SU-DHL-6 (cell line): ENCODE measurements at regions not wholly inside any gene's neighbourhood (a gene's known extent, or its start where the extent isn't known, plus 50 kb on each side); places are given as distances from the start of the nearest gene placed in this dataset.

ENCODE experiments used
- H2AFZ ChIP-seq: fragments of 200-600 bp; sonication (generic); 2 replicates; pipeline ENCODE4 v1.6.1; 2014; ENCODE audit warnings: low read depth, mild to moderate bottlenecking, moderate library complexity, mixed read lengths, antibody characterized with exemption, low read length; ENCODE audit not compliant: severe bottlenecking
- H3F3A ChIP-seq: fragments of 200-600 bp; shearing (Covaris generic); 2 replicates; pipeline ENCODE4 v1.6.0; 2016; ENCODE audit warnings: antibody characterized with exemption, mild to moderate bottlenecking; ENCODE audit not compliant: insufficient read depth
- H3K27ac ChIP-seq: fragments of 200-600 bp; sonication (generic); 2 replicates; pipeline ENCODE4 v1.5.1; 2016; ENCODE audit warnings: low read depth, mild to moderate bottlenecking, low read length, moderate library complexity, mixed read lengths
- H3K27me3 ChIP-seq: fragments of 200-600 bp; sonication (generic), shearing (Covaris generic); 2 replicates; pipeline ENCODE4 v1.6.0; 2014; ENCODE audit warnings: mild to moderate bottlenecking, low read length
- H3K36me3 ChIP-seq: fragments of 200-600 bp; sonication (generic); 2 replicates; pipeline ENCODE4 v1.6.1; 2014; ENCODE audit warnings: mild to moderate bottlenecking, low read length, mixed read lengths
- H3K4me2 ChIP-seq: fragments of 300-600, 200-600 bp; shearing (Covaris generic), sonication (generic); 2 replicates; pipeline ENCODE4 v1.6.0; 2014; ENCODE audit warnings: low read length, low read depth, mild to moderate bottlenecking; ENCODE audit not compliant: poor library complexity, severe bottlenecking
- H3K4me3 ChIP-seq: fragments of 200-600 bp; sonication (generic); 2 replicates; pipeline ENCODE4 v1.5.1; 2014; ENCODE audit warnings: antibody characterized with exemption, low read length, mild to moderate bottlenecking, mixed read lengths; ENCODE audit not compliant: insufficient read depth, poor library complexity, severe bottlenecking
- H3K79me2 ChIP-seq: fragments of 200-600 bp; sonication (generic); 2 replicates; pipeline ENCODE4 v1.6.1; 2014; ENCODE audit warnings: mild to moderate bottlenecking, low read length, moderate library complexity; ENCODE audit not compliant: insufficient read depth
- H3K9ac ChIP-seq: fragments of 200-600 bp; sonication (generic); 2 replicates; pipeline ENCODE4 v1.7.0; 2014; ENCODE audit warnings: mild to moderate bottlenecking, low read length
- H3K9me2 ChIP-seq: fragments of 200-600 bp; sonication (generic); replicated peaks from 2 replicates; pipeline ENCODE4 v1.6.1; 2014; ENCODE audit warnings: low read length; ENCODE audit not compliant: insufficient read depth
- H3K9me3 ChIP-seq: fragments of 200-600 bp; sonication (generic); 2 replicates; pipeline ENCODE4 v1.6.1; 2014; ENCODE audit warnings: low read length, mixed read lengths; ENCODE audit not compliant: insufficient read depth
- H4K20me1 ChIP-seq: fragments of 200-600 bp; sonication (generic); 2 replicates; pipeline ENCODE4 v1.6.1; 2014; ENCODE audit warnings: low read depth, mild to moderate bottlenecking, antibody characterized with exemption, low read length, moderate library complexity, mixed read lengths
- EZH2phosphoT487 ChIP-seq: fragments of 200-600 bp; sonication (generic), shearing (Covaris generic); conservative IDR thresholded peaks from 2 replicates; pipeline ENCODE4 v1.6.1; 2018; ENCODE audit warnings: mild to moderate bottlenecking, antibody characterized with exemption, low read length, moderate library complexity, mixed read lengths
- TF ChIP-seq, protein P1 (sequence below): fragments of 200-600 bp; sonication (generic); IDR thresholded peaks from one replicate; pipeline ENCODE4 v1.5.1; 2017; ENCODE audit warnings: antibody characterized with exemption, mild to moderate bottlenecking, low read length, moderate library complexity; ENCODE audit not compliant: insufficient read depth, poor library complexity, severe bottlenecking

DNA sequence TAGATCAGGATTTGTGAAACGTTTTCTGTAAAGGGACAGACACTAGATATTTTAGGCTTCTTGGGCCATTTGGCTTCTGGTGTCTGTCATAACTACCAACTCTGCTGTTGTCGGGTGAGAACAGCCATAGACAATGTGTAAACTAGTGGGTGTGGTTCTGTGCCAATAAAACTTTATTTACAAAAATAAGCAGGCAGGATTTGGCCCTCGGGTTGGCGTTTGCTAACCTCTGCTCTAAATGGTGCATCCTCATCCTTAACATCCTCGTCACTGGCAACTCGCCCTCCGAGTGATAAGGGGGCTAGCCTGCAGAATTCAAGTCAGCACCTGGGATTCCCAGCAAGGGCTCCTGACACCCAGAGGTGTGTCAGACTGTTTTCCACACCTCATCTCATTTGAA, 105.8 kb upstream of the MSX1 start:
- Histone ChIP-seq H4K20me1 (no peaks in the 10 kb centered on the region), H3K27me3 (no peaks in the 10 kb centered on the region), H3K4me3 (no peak overlapping the region), H3K9ac (no peak overlapping the region), H3F3A (no peaks in the 10 kb centered on the region), H3K36me3 (no peaks in the 10 kb centered on the region), H2AFZ (no peak overlapping the region), H3K79me2 (no peaks in the 10 kb centered on the region), H3K27ac (no peak overlapping the region), H3K9me2 (no peaks in the 10 kb centered on the region), H3K9me3 (no peaks in the 10 kb centered on the region), H3K4me2 (no peak overlapping the region)
- no peak for TF ChIP-seq EZH2phosphoT487
- TF ChIP-seq, protein P1, sequence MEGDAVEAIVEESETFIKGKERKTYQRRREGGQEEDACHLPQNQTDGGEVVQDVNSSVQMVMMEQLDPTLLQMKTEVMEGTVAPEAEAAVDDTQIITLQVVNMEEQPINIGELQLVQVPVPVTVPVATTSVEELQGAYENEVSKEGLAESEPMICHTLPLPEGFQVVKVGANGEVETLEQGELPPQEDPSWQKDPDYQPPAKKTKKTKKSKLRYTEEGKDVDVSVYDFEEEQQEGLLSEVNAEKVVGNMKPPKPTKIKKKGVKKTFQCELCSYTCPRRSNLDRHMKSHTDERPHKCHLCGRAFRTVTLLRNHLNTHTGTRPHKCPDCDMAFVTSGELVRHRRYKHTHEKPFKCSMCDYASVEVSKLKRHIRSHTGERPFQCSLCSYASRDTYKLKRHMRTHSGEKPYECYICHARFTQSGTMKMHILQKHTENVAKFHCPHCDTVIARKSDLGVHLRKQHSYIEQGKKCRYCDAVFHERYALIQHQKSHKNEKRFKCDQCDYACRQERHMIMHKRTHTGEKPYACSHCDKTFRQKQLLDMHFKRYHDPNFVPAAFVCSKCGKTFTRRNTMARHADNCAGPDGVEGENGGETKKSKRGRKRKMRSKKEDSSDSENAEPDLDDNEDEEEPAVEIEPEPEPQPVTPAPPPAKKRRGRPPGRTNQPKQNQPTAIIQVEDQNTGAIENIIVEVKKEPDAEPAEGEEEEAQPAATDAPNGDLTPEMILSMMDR = no peak

DNA sequence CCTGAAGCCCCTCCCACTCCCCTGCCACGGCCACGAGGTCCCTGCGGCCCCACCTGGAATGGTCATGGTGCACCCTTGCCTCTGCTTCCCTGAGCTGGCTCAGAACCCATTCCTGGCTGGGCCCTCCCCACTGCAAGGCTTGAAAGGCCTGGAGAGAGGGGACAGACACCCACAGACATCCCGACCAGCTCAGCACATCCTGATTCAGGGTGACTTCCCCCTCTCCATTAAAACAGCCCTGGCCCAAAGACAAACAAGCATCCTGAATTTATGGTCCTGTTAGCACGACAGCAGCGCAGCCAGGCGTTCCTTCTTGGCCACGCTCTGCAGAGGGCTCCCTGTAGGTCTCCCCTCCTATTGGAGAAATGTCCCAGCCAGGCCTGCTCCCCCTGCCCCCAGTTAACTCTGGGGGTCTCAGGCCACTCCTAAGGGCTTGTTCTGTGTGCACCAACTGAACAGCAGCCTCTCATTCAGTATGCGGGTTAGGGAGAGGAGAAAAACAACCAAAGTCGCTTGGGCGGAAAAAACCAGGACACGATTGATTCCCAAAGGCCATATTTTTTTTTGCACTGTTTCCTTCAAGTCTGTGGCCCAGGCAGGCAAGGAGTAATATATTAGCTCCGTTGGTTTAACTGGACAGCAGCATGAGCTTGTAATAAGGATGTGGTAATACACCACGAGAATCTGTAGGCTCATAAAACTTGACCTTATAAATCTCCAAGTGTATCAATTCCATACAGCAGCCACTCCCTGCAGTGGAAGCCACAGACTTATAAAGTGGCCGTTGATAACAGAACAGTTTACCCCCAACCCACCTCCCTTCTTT, 106.7 kb upstream of the MSX1 start:
- H3K4me2 ChIP-seq = no peak overlapping the region
- H3K36me3 ChIP-seq = no peaks in the 10 kb centered on the region
- no peak for TF ChIP-seq EZH2phosphoT487
- TF ChIP-seq, protein P1 = no peak
- H3K9ac ChIP-seq = no peak overlapping the region
- H3K79me2 ChIP-seq = no peaks in the 10 kb centered on the region
- no peak overlapping the region for H3K27ac ChIP-seq
- H4K20me1 ChIP-seq = no peaks in the 10 kb centered on the region
- H3K9me3 ChIP-seq = no peaks in the 10 kb centered on the region
- no peak overlapping the region for H2AFZ ChIP-seq
- H3K4me3 ChIP-seq = no peak overlapping the region
- H3K27me3 ChIP-seq = no peaks in the 10 kb centered on the region
- no peaks in the 10 kb centered on the region for H3F3A ChIP-seq
- H3K9me2 ChIP-seq = no peaks in the 10 kb centered on the region

DNA sequence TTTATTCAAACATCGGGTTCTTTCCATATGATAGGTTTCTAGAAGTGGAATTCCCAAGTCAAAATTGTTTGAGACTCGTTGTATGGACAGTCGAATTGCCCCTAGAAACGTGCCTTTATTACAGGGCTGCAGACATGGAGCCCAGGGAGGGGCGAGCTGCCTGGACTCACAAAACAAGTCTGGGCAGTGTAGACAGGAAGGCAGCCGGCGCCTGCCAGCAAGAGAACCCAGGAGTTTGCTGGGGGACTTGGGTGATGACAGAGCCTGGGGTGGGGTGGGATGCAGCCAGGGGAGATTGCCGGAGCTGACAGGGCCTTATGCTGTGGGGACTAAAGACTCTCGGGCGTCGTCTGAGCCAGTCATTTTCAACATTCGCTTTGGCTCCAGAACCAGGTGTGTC, 107.4 kb upstream of the MSX1 start:
- Histone ChIP-seq H2AFZ (no peak overlapping the region), H3K4me2 (no peak overlapping the region), H3K9me3 (no peaks in the 10 kb centered on the region), H3K27me3 (no peaks in the 10 kb centered on the region), H3K4me3 (no peak overlapping the region), H3K36me3 (no peaks in the 10 kb centered on the region), H4K20me1 (no peaks in the 10 kb centered on the region), H3F3A (no peaks in the 10 kb centered on the region), H3K9ac (no peak overlapping the region), H3K9me2 (no peaks in the 10 kb centered on the region), H3K79me2 (no peaks in the 10 kb centered on the region), H3K27ac (no peak overlapping the region)
- TF ChIP-seq, protein P1 = no peak
- TF ChIP-seq EZH2phosphoT487 = no peak
